HUDEP-2 (cell line): ENCODE measurements at regions not wholly inside any gene's neighbourhood (a gene's known extent, or its start where the extent isn't known, plus 50 kb on each side); places are given as distances from the start of the nearest gene placed in this dataset.
A peak's percentile ranks its signal among the peaks of the same experiment; 100 is the strongest.

Source experiments
- DNase-seq, 76 experiments: peaks; one replicate each; lab custom pipeline; 2025; ENCODE audit not compliant: unreplicated experiment in 76 of 76; lab: John Stamatoyannopoulos, UW

- no peak for DNase-seq
Observed at GRCh38 chr3:141814375-141814774, 51.2 kb downstream of the GRK7 start.

- DNase-seq: no peak
Observed at GRCh38 chr3:141815667-141816066, 52.5 kb downstream of the GRK7 start.

GRCh38 chr3:141816958-141817357 is 53.8 kb downstream of the GRK7 start:
- DNase-seq: no peak

- peak in 5 of 76 experiments; percentile 3 to 28 (median 4) for DNase-seq
Observed at GRCh38 chr3:141825216-141826011, 51.0 kb upstream of the ATP1B3 start.
